HCT116 (cell line): ENCODE measurements at regions not wholly inside any gene's neighbourhood (a gene's known extent, or its start where the extent isn't known, plus 50 kb on each side); places are given as distances from the start of the nearest gene placed in this dataset.

Source experiments
- ATAC-seq: fragments of 200-7000 bp; cut with Tn5 transposase; 2 replicates; pipeline ENCODE4 v1.9.1; 2020; ENCODE audit warnings: mild to moderate bottlenecking, moderate library complexity
- BruUV-seq: library from RNA; stranded (reverse); fragments of 400-500 nt; replicated peaks from 2 replicates; lab custom pipeline; 2021; lab: Mats Ljungman, UMichigan
- CTCF ChIA-PET: fragments of 300-600 bp; sonication (Branson Sonifier 250); formaldehyde crosslinking; loops from one replicate; lab custom pipeline; 2021; ENCODE audit warnings: antibody characterized with exemption; lab: Charles Lee
- POLR2A ChIA-PET: fragments of 300-600, 350-600 bp; sonication (Branson Sonifier 250); formaldehyde crosslinking; loops from one replicate; lab custom pipeline; 2021; ENCODE audit warnings: antibody characterized with exemption; lab: Charles Lee
- RAD21 ChIA-PET, 2 experiments: fragments of 300-600 bp; sonication (Branson Sonifier 250); formaldehyde crosslinking; loops; one replicate each; lab custom pipeline; 2023; ENCODE audit warnings: low total read pairs in 2 of 2; ENCODE audit not compliant: uncharacterized antibody in 2 of 2, unreplicated experiment in 2 of 2, low non-redundant PET in 1 of 2; lab: Charles Lee
- DNase-seq: peaks from one replicate; pipeline ENCODE4 v3.0.0-alpha.2; 2010; ENCODE audit warnings: low read depth, low spot score
- H2AFZ ChIP-seq: fragments of 200-600 bp; shearing (Covaris generic), sonication (generic); 2 replicates; pipeline ENCODE4 v1.6.1; 2017; ENCODE audit warnings: low read depth, mixed run types, mixed read lengths, antibody characterized with exemption, low read length; ENCODE audit not compliant: poor library complexity, severe bottlenecking
- H3K27ac ChIP-seq: 2 replicates; pipeline ENCODE4 v1.5.1; 2012; ENCODE audit warnings: low read depth, low read length
- H3K27me3 ChIP-seq: fragments of 200-600 bp; sonication (generic); 2 replicates; pipeline ENCODE4 v1.6.1; 2016; ENCODE audit warnings: mixed run types, low read length, mixed read lengths; ENCODE audit not compliant: insufficient read depth
- H3K36me3 ChIP-seq, 2 experiments: fragments of 200-500 bp in 1 of 2; fragments of 200-600 bp in 1 of 2; sonication (Bioruptor generic) in 1 of 2; sonication (generic) in 1 of 2; 2 replicates each; pipeline versions ENCODE4 v1.5.1 to v1.6.1; 2014 to 2016; ENCODE audit warnings: low read length in 2 of 2, inconsistent platforms in 1 of 2, mixed read lengths in 1 of 2, mixed run types in 1 of 2; ENCODE audit not compliant: insufficient read depth in 2 of 2, control insufficient read depth in 1 of 2
- H3K4me1 ChIP-seq, 2 experiments: fragments of 200-600 bp in 1 of 2; sonication (generic) in 1 of 2; 2 replicates each; pipeline versions ENCODE4 v1.5.1 to v1.6.1; 2012 to 2017; ENCODE audit warnings: low read length in 2 of 2, inconsistent platforms in 1 of 2, mild to moderate bottlenecking in 1 of 2, mixed read lengths in 1 of 2, mixed run types in 1 of 2, moderate library complexity in 1 of 2; ENCODE audit not compliant: insufficient read depth in 2 of 2, control insufficient read depth in 1 of 2
- H3K4me2 ChIP-seq: fragments of 200-600 bp; sonication (generic); 2 replicates; pipeline ENCODE4 v1.6.1; 2017; ENCODE audit warnings: mixed run types, low read length, mixed read lengths
- H3K4me3 ChIP-seq, 2 experiments: fragments of 200-600 bp in 1 of 2; sonication (generic) in 1 of 2; replicated peaks in 1 of 2; 2 replicates each; pipeline ENCODE4 v1.5.1; 2011 to 2016; ENCODE audit warnings: low read length in 2 of 2, control low read depth in 1 of 2, low read depth in 1 of 2, mild to moderate bottlenecking in 1 of 2, mixed read lengths in 1 of 2, mixed run types in 1 of 2
- H3K79me2 ChIP-seq: fragments of 200-600 bp; sonication (generic); 2 replicates; pipeline ENCODE4 v1.6.1; 2017; ENCODE audit warnings: mild to moderate bottlenecking, mixed run types, low read length, moderate library complexity, mixed read lengths; ENCODE audit not compliant: insufficient read depth
- H3K9ac ChIP-seq: fragments of 200-600 bp; sonication (generic); 2 replicates; pipeline ENCODE4 v1.6.1; 2016; ENCODE audit warnings: low read length, mixed read lengths
- H3K9me2 ChIP-seq: fragments of 200-600 bp; sonication (generic), shearing (Covaris generic); 2 replicates; pipeline ENCODE4 v1.6.1; 2017; ENCODE audit warnings: mixed run types, mild to moderate bottlenecking, moderate library complexity; ENCODE audit not compliant: insufficient read depth
- H3K9me3 ChIP-seq, 2 experiments: fragments of 200-500 bp in 1 of 2; fragments of 200-600 bp in 1 of 2; sonication (Bioruptor generic) in 1 of 2; sonication (generic) in 1 of 2; 2 replicates each; pipeline ENCODE4 v1.6.1; 2014 to 2017; ENCODE audit warnings: low read length in 2 of 2, mixed read lengths in 2 of 2, inconsistent platforms in 1 of 2, low read depth in 1 of 2, mild to moderate bottlenecking in 1 of 2, mixed run types in 1 of 2, moderate library complexity in 1 of 2; ENCODE audit not compliant: control insufficient read depth in 1 of 2, insufficient read depth in 1 of 2
- H4K20me1 ChIP-seq: fragments of 200-600 bp; sonication (generic), shearing (Covaris generic); 2 replicates; pipeline ENCODE4 v1.6.1; 2017; ENCODE audit warnings: mixed run types, mild to moderate bottlenecking, moderate library complexity; ENCODE audit not compliant: insufficient read depth
- CEBPB ChIP-seq: IDR thresholded peaks from 2 replicates; pipeline ENCODE4 v1.6.1; 2012; ENCODE audit warnings: low read depth
- EGR1 ChIP-seq: IDR thresholded peaks from 2 replicates; pipeline ENCODE4 v1.6.1; 2012; ENCODE audit warnings: low read depth
- EZH2 ChIP-seq: fragments of 200-600 bp; sonication (generic); IDR thresholded peaks from 2 replicates; pipeline ENCODE4 v1.6.1; 2017; ENCODE audit warnings: antibody characterized with exemption, mixed run types
- EZH2phosphoT487 ChIP-seq: fragments of 200-600 bp; IDR thresholded peaks from 2 replicates; pipeline ENCODE4 v1.6.1; 2018; ENCODE audit warnings: antibody characterized with exemption, borderline replicate concordance
- FOSL1 ChIP-seq: IDR thresholded peaks from 2 replicates; pipeline ENCODE4 v1.6.1; 2012; ENCODE audit warnings: low read depth
- MAX ChIP-seq: IDR thresholded peaks from 2 replicates; pipeline ENCODE4 v1.6.1; 2012
- POLR2A ChIP-seq: IDR thresholded peaks from 2 replicates; pipeline ENCODE4 v1.7.0; 2011; ENCODE audit warnings: borderline replicate concordance; ENCODE audit not compliant: insufficient read depth, insufficient read length; ENCODE audit errors: extremely low read depth
- SIN3A ChIP-seq: IDR thresholded peaks from 2 replicates; pipeline ENCODE4 v1.6.1; 2012; ENCODE audit warnings: low read depth
- SRF ChIP-seq: IDR thresholded peaks from 2 replicates; pipeline ENCODE4 v1.6.1; 2012; ENCODE audit warnings: low read depth
- YY1 ChIP-seq: IDR thresholded peaks from 2 replicates; pipeline ENCODE4 v1.6.1; 2011; ENCODE audit warnings: low read length, low read depth, moderate library complexity, mild to moderate bottlenecking; ENCODE audit not compliant: insufficient replicate concordance; ENCODE audit errors: extremely low read depth
- ZNF274 ChIP-seq: fragments of 200-500 bp; sonication (Bioruptor generic); IDR thresholded peaks from 2 replicates; pipeline ENCODE4 v1.6.1; 2014; ENCODE audit warnings: mild to moderate bottlenecking, low read depth, low read length, inconsistent platforms
- intact Hi-C: fragments of 100-400 bp; cut with micrococcal nuclease; formaldehyde crosslinking; loops from 2 replicates; pipeline ENCODE4 v1.10.0; 2022
- TF ChIP-seq, protein P1 (sequence below): IDR thresholded peaks from 2 replicates; pipeline ENCODE4 v1.6.1; 2012

DNA sequence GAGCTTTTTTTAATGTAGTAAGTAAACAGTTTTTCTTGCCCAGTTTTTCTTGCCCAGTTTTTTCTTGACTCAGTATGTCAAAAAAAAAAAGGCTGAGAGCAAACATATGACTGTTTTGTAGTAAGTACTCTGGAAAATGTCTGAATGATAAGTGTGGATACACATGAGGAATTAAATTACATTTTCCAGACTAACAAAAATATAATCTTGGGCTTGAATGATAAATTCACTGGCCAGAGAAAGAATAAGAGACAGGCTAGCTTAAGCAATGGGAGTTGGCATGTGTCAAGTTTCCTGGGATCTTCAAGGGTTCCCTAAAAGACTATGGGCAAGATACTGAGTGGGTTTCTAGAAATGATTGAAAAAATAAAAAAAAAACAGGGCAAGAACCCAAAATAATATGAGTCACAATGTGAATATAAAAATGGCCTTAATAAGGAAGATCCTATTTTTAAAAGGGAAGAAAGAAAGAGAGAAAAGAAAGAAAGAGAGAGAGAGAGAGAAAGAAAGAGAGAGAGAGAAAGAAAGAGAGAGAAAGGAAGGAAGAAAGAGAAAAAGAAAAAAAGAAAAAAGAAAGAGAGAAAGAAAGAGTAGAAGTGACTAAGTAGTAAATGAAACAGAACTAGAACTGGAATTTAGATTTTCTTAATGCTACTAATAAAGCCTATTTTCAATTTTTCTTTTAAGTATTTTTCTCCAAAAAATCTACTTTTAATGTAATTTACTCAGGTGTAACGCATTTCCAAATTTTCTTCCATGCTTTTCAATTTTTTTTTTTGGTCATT is 60.2 kb downstream of the TFPI2 start:
- H3K4me2 ChIP-seq, result no peak overlapping the region
- H3K27me3 ChIP-seq, result peaks cover 7% of the 10 kb centered on the region; the same call in 1 of the 2 replicates
- no TSS peak for BruUV-seq
- DNase-seq (no peak), ATAC-seq (no peak)
- H4K20me1 ChIP-seq, result no peaks in the 10 kb centered on the region
- H3K4me3 ChIP-seq, result no peak overlapping the region
- intact Hi-C loops, result no loop called here
- H3K4me1 ChIP-seq, result no peaks in the 10 kb centered on the region
- no peaks in the 10 kb centered on the region for H3K36me3 ChIP-seq
- no peaks in the 10 kb centered on the region for H3K79me2 ChIP-seq
- TF ChIP-seq EZH2 (no peak), POLR2A (no peak), SRF (no peak), YY1 (no peak)
- no peak overlapping the region for H2AFZ ChIP-seq
- ChIA-PET CTCF (no interaction called here), POLR2A (no interaction called here), RAD21 (no interaction called here)
- H3K9me3 ChIP-seq, result no peaks in the 10 kb centered on the region
- H3K9me2 ChIP-seq, result no peaks in the 10 kb centered on the region
- H3K27ac ChIP-seq, result no peak overlapping the region
- no peak overlapping the region for H3K9ac ChIP-seq

DNA sequence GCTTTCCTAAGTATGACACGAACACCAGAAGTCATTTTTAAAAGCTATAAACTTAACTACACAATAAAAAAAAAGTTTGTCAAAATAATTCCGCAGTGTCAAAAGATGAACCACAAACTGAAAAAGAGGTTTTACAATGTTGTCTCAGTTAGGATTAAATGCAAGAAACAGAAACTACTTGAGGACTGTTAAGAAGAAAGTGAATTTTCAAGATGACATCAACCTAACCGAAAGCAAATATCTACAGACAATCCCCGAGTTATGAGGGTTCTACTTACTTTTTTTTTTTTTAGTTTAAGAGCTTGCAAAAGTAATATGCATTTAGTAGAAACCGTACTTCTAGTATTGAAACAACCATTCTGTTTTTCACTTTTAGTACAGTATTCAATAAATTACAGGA is 62.3 kb downstream of the TFPI2 start:
- H3K36me3 ChIP-seq, result no peaks in the 10 kb centered on the region
- POLR2A ChIA-PET, result no interaction called here
- DNase-seq, result no peak
- H3K27ac ChIP-seq, result no peak overlapping the region
- CTCF ChIA-PET, result no interaction called here
- no peak overlapping the region for H3K4me2 ChIP-seq
- no peaks in the 10 kb centered on the region for H3K4me1 ChIP-seq
- intact Hi-C loops, result no loop called here
- H3K79me2 ChIP-seq, result no peaks in the 10 kb centered on the region
- no TSS peak for BruUV-seq
- no peaks in the 10 kb centered on the region for H3K9me2 ChIP-seq
- no peak overlapping the region for H2AFZ ChIP-seq
- TF ChIP-seq FOSL1, result no peak
- no peak for TF ChIP-seq EZH2phosphoT487
- TF ChIP-seq CEBPB, result no peak
- no peak for TF ChIP-seq SIN3A
- TF ChIP-seq EZH2, result no peak
- TF ChIP-seq, protein P1, sequence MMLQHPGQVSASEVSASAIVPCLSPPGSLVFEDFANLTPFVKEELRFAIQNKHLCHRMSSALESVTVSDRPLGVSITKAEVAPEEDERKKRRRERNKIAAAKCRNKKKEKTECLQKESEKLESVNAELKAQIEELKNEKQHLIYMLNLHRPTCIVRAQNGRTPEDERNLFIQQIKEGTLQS, result no peak
- no peak for TF ChIP-seq MAX
- TF ChIP-seq ZNF274, result no peak
- TF ChIP-seq EGR1, result no peak
- TF ChIP-seq, all 23 proteins: peak for 0
- RAD21 ChIA-PET, result no interaction called here
- Histone ChIP-seq H4K20me1 (no peaks in the 10 kb centered on the region), H3K9ac (no peak overlapping the region), H3K4me3 (no peak overlapping the region), H3K9me3 (no peaks in the 10 kb centered on the region), H3K27me3 (peaks cover 7% of the 10 kb centered on the region; the same call in 1 of the 2 replicates)
- ATAC-seq, result no peak
